ENCODE measurements at regions not wholly inside any gene's neighbourhood (a gene's known extent, or its start where the extent isn't known, plus 50 kb on each side); places are given as distances from the start of the nearest gene placed in this dataset.
"Not testable (repeated sequence)": the region's sequence is repeated elsewhere in the genome, so short reads cannot be mapped to it uniquely, and the experiment has no call there.

GRCh38 chr12:131619106-131619642 is 91.7 kb upstream of the SFSWAP start:
- no peak for DNase-seq (ENCODE audit: low read depth)

GRCh38 chr12:131619736-131620506 is 91.0 kb upstream of the SFSWAP start:
- DNase-seq (ENCODE audit: low read depth) = no peak

- no peak for DNase-seq (ENCODE audit: low read depth)
These were observed 90.4 kb upstream of the SFSWAP start for GRCh38 chr12:131620520-131620919.

- DNase-seq (ENCODE audit: low read depth) = no peak
These were observed 89.8 kb upstream of the SFSWAP start for GRCh38 chr12:131620946-131621681.

- DNase-seq (ENCODE audit: low read depth) = no peak
These were observed 89.0 kb upstream of the SFSWAP start for GRCh38 chr12:131621701-131622421.

- DNase-seq (ENCODE audit: low read depth) = no peak
These were observed 88.4 kb upstream of the SFSWAP start for GRCh38 chr12:131622422-131622955.

GRCh38 chr12:131623404-131624368 is 87.2 kb upstream of the SFSWAP start:
- not testable (repeated sequence) for DNase-seq (ENCODE audit: low read depth)

GRCh38 chr12:131624369-131624739 is 86.5 kb upstream of the SFSWAP start:
- DNase-seq (ENCODE audit: low read depth) = not testable (repeated sequence)

- DNase-seq (ENCODE audit: low read depth) = not testable (repeated sequence)
These were observed 86.0 kb upstream of the SFSWAP start for GRCh38 chr12:131624756-131625501.

- DNase-seq (ENCODE audit: low read depth) = not testable (repeated sequence)
These were observed 84.7 kb upstream of the SFSWAP start for GRCh38 chr12:131625966-131626722.

GRCh38 chr12:131627151-131628022 is 83.5 kb upstream of the SFSWAP start:
- not testable (repeated sequence) for DNase-seq (ENCODE audit: low read depth)

- DNase-seq (ENCODE audit: low read depth) = no peak
These were observed 82.7 kb upstream of the SFSWAP start for GRCh38 chr12:131628023-131628740.

- DNase-seq (ENCODE audit: low read depth) = no peak
These were observed 82.0 kb upstream of the SFSWAP start for GRCh38 chr12:131628766-131629448.

GRCh38 chr12:131631230-131631629 is 79.7 kb upstream of the SFSWAP start:
- DNase-seq (ENCODE audit: low read depth) = no peak

- not testable (repeated sequence) for DNase-seq (ENCODE audit: low read depth)
These were observed 78.8 kb upstream of the SFSWAP start for GRCh38 chr12:131631889-131632651.

- not testable (repeated sequence) for DNase-seq (ENCODE audit: low read depth)
These were observed 78.3 kb upstream of the SFSWAP start for GRCh38 chr12:131632652-131633023.

Data from iris pigment epithelial cell (primary cell).